ENCODE measurements at regions not wholly inside any gene's neighbourhood (a gene's known extent, or its start where the extent isn't known, plus 50 kb on each side); places are given as distances from the start of the nearest gene placed in this dataset.

DNA sequence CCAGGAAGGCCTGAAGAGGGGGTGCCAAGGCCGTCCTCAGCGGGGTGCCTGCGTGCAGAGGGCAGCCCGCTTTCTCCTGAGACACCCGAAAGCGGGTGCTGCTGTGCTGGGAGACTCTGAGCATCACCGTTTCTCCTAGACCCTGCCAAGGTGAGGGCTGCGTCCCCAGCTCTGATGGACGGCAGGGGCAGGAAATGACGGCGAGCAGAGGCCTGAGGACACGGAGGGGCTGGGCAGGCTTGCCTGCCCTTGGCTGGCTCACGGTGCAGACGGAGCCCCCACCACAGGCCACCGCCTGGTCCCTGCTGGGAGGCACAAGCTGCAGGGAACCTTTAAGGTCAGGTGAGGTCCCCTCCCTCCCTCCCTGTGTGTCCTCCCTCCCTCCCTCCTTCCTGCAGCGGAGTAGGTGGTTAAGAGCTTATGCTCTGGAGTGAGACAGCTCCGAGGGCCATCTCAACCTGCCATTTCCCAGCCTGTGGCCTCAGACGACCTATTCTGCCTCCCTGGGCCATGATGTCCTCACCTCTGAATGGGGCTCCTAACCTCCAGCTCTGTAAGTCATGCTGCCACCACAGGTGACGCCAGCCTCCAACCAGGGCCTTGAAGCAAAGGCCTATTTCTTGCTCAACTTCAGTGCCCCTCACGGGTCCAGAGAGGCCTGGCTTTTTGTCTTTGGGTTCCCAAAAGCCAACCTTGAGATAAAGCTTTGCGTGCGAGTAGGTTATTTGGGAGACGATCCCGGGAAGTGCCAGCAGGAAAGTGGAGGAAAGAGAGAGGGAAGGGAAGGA lies 54.2 kb upstream of the GRPEL1 start:
- TF ChIP-seq NFE2L2 (IDR thresholded peaks at IDR 0.05; ENCODE audit: low read depth, low read length) (no peak), POLR2A (IDR thresholded peaks at IDR 0.05; ENCODE audit: low read depth, low read length) (no peak), CTCF (conservative IDR thresholded peaks at IDR 0.05; ENCODE audit: low read depth, low read length) (no peak), BHLHE40 (IDR thresholded peaks at IDR 0.05; ENCODE audit: low read depth, low read length) (no peak), RFX5 (IDR thresholded peaks at IDR 0.05; ENCODE audit: low read depth, low read length) (no peak)
- TF ChIP-seq, protein P1, sequence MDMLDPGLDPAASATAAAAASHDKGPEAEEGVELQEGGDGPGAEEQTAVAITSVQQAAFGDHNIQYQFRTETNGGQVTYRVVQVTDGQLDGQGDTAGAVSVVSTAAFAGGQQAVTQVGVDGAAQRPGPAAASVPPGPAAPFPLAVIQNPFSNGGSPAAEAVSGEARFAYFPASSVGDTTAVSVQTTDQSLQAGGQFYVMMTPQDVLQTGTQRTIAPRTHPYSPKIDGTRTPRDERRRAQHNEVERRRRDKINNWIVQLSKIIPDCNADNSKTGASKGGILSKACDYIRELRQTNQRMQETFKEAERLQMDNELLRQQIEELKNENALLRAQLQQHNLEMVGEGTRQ (IDR thresholded peaks at IDR 0.05; ENCODE audit: low read depth, low read length): no peak

All from IMR-90 (cell line).